DOHH2 (cell line): ENCODE measurements at regions not wholly inside any gene's neighbourhood (a gene's known extent, or its start where the extent isn't known, plus 50 kb on each side); places are given as distances from the start of the nearest gene placed in this dataset.
"Not testable (repeated sequence)": the region's sequence is repeated elsewhere in the genome, so short reads cannot be mapped to it uniquely, and the experiment has no call there.

Experiments
- H3F3A ChIP-seq: fragments of 200-600 bp; sonication (generic), shearing (Covaris generic); 2 replicates; pipeline ENCODE4 v1.6.0; 2016; ENCODE audit warnings: antibody characterized with exemption, mild to moderate bottlenecking; ENCODE audit not compliant: control insufficient read depth, insufficient read depth
- H3K27ac ChIP-seq: fragments of 200-600 bp; sonication (generic); 2 replicates; pipeline ENCODE4 v1.5.1; 2014; ENCODE audit warnings: low read depth, mild to moderate bottlenecking, low read length, moderate library complexity
- H3K27me3 ChIP-seq: fragments of 200-600 bp; sonication (generic); 2 replicates; pipeline ENCODE4 v1.6.1; 2014; ENCODE audit warnings: mild to moderate bottlenecking, low read length, mixed read lengths; ENCODE audit not compliant: control insufficient read depth
- H3K36me3 ChIP-seq: fragments of 200-600 bp; sonication (generic); 2 replicates; pipeline ENCODE4 v1.6.1; 2014; ENCODE audit warnings: mild to moderate bottlenecking, low read length, moderate library complexity, mixed read lengths; ENCODE audit not compliant: control insufficient read depth
- H3K4me1 ChIP-seq: fragments of 200-600 bp; sonication (generic); 2 replicates; pipeline ENCODE4 v1.6.1; 2014; ENCODE audit warnings: mild to moderate bottlenecking, low read length, mixed read lengths; ENCODE audit not compliant: control insufficient read depth
- H3K4me2 ChIP-seq: fragments of 200-600 bp; sonication (generic); 2 replicates; pipeline ENCODE4 v1.6.0; 2014; ENCODE audit warnings: mild to moderate bottlenecking, low read length, moderate library complexity
- H3K4me3 ChIP-seq: fragments of 200-600 bp; sonication (generic); 2 replicates; pipeline ENCODE4 v1.5.1; 2014; ENCODE audit warnings: mild to moderate bottlenecking, low read length, mixed read lengths
- H3K79me2 ChIP-seq: fragments of 200-600 bp; sonication (generic); 2 replicates; pipeline ENCODE4 v1.6.1; 2014; ENCODE audit warnings: mild to moderate bottlenecking, low read length, mixed read lengths; ENCODE audit not compliant: control insufficient read depth
- H3K9me2 ChIP-seq: fragments of 200-600 bp; sonication (generic); replicated peaks from 2 replicates; pipeline ENCODE4 v1.6.1; 2014; ENCODE audit warnings: mild to moderate bottlenecking, low read length, mixed read lengths; ENCODE audit not compliant: control insufficient read depth
- H3K9me3 ChIP-seq: fragments of 200-600 bp; sonication (generic); 2 replicates; pipeline ENCODE4 v1.6.1; 2014; ENCODE audit warnings: antibody characterized with exemption, low read length, mixed read lengths; ENCODE audit not compliant: control insufficient read depth, insufficient read depth
- H4K20me1 ChIP-seq: fragments of 200-600 bp; sonication (generic); 2 replicates; pipeline ENCODE4 v1.6.0; 2014; ENCODE audit warnings: low read depth, mild to moderate bottlenecking, antibody characterized with exemption, low read length, moderate library complexity; ENCODE audit not compliant: control insufficient read depth, insufficient read depth
- CTCF ChIP-seq: fragments of 200-600 bp; sonication (generic); IDR thresholded peaks from one replicate; pipeline ENCODE4 v1.5.1; 2014; ENCODE audit warnings: antibody characterized with exemption, mild to moderate bottlenecking, low read depth, low read length; ENCODE audit not compliant: poor library complexity, severe bottlenecking
- EZH2phosphoT487 ChIP-seq: fragments of 200-600 bp; sonication (generic); IDR thresholded peaks from 2 replicates; pipeline ENCODE4 v1.6.1; 2017; ENCODE audit warnings: borderline replicate concordance, mild to moderate bottlenecking, antibody characterized with exemption, low read length, moderate library complexity, mixed read lengths

- no peak overlapping the region for H3K4me3 ChIP-seq
- no peaks in the 10 kb centered on the region for H3K27me3 ChIP-seq
- H3K27ac ChIP-seq = no peak overlapping the region
- H3K9me3 ChIP-seq = no peaks in the 10 kb centered on the region
- no peaks in the 10 kb centered on the region for H3F3A ChIP-seq
- H3K9me2 ChIP-seq = no peaks in the 10 kb centered on the region
- H3K79me2 ChIP-seq = no peaks in the 10 kb centered on the region
- H4K20me1 ChIP-seq = no peaks in the 10 kb centered on the region
- H3K4me1 ChIP-seq = no peaks in the 10 kb centered on the region
- no peak overlapping the region for H3K4me2 ChIP-seq
- TF ChIP-seq EZH2phosphoT487 (no peak), CTCF (no peak)
- H3K36me3 ChIP-seq = no peaks in the 10 kb centered on the region
These were observed 168.4 kb downstream of the OR2B2 start for GRCh38 chr6:27743787-27744186.

- Histone ChIP-seq H4K20me1 (no peaks in the 10 kb centered on the region), H3F3A (no peaks in the 10 kb centered on the region), H3K4me2 (no peak overlapping the region), H3K4me1 (no peaks in the 10 kb centered on the region), H3K36me3 (no peaks in the 10 kb centered on the region), H3K27me3 (no peaks in the 10 kb centered on the region), H3K9me3 (no peaks in the 10 kb centered on the region), H3K27ac (no peak overlapping the region), H3K9me2 (no peaks in the 10 kb centered on the region), H3K4me3 (no peak overlapping the region), H3K79me2 (no peaks in the 10 kb centered on the region)
- TF ChIP-seq CTCF (no peak), EZH2phosphoT487 (no peak)
These were observed 169.2 kb downstream of the OR2B2 start for GRCh38 chr6:27742833-27743573.

GRCh38 chr6:27739902-27740301 lies 172.3 kb downstream of the OR2B2 start:
- not testable (repeated sequence) for H3K4me1 ChIP-seq, H3K27me3 ChIP-seq, H3K4me2 ChIP-seq

GRCh38 chr6:27736686-27737085 lies 175.5 kb downstream of the OR2B2 start:
- Histone ChIP-seq H3K9me2 (no peaks in the 10 kb centered on the region), H3K4me3 (no peak overlapping the region)

More at GRCh38 chr6:27739902-27740301, 172.3 kb downstream of the OR2B2 start:
- H3K36me3 ChIP-seq, H4K20me1 ChIP-seq, H3K9me3 ChIP-seq, H3K27ac ChIP-seq, H3F3A ChIP-seq, H3K4me3 ChIP-seq, H3K79me2 ChIP-seq, H3K9me2 ChIP-seq: not testable (repeated sequence)

More at GRCh38 chr6:27736686-27737085, 175.5 kb downstream of the OR2B2 start:
- Histone ChIP-seq H3K36me3 (no peaks in the 10 kb centered on the region), H3F3A (no peaks in the 10 kb centered on the region), H4K20me1 (no peaks in the 10 kb centered on the region), H3K4me1 (no peaks in the 10 kb centered on the region), H3K9me3 (no peaks in the 10 kb centered on the region), H3K27ac (no peak overlapping the region), H3K4me2 (no peak overlapping the region), H3K27me3 (no peaks in the 10 kb centered on the region), H3K79me2 (no peaks in the 10 kb centered on the region)
- no peak for TF ChIP-seq EZH2phosphoT487
- no peak for TF ChIP-seq CTCF
